ENCODE measurements at regions not wholly inside any gene's neighbourhood (a gene's known extent, or its start where the extent isn't known, plus 50 kb on each side); places are given as distances from the start of the nearest gene placed in this dataset.
"Not testable (repeated sequence)": the region's sequence is repeated elsewhere in the genome, so short reads cannot be mapped to it uniquely, and the experiment has no call there.

DNA sequence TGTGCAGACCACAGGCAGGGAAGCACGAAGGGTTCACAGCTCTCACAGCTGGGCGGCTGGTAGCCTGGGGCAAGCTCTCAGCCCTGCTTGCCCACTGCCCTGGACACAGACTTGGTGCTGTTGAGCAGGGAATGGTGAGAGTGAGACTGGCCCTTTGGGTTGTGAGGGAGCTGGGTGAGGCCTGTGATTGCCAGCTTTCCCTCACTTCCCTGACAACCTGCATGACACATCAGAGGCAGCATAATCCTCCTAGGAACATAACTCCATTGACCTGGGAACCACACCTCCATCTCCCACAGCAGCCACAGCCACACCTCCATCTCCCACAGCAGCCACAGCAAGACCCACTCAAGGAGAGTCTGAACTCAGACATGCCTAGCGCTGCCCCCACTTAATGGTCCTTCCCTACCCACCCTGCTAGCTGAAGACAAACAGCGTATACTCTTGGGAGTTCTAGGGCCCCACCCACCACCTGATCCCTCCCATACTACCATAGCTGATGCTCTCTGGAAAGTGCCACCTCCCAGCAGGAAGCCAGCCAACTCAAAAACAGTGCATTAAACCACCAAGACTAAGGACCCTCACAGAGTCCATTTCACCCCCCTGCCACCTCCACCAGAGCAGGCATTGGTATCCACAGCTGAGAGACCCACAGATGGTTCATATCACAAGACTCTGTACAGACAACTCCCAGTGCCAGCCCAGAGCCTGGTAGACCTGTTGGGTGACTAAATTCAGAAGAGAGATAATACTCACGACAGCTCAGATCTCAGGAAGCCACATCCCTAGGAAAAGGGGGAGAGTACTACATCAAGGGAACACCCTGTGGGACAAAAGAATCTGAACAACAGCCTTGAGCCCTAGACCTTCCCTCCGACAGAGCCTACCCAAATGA, 60.2 kb upstream of the PRSS3 start:
- DNase-seq (ENCODE audit: low read depth in 2 of 3, low spot score in 1 of 3), result not testable (repeated sequence)

- no peak for DNase-seq (ENCODE audit: low read depth in 2 of 3, low spot score in 1 of 3)
These were observed 57.4 kb upstream of the PRSS3 start for GRCh38 chr9:33737811-33738606.

- DNase-seq (ENCODE audit: low read depth in 2 of 3, low spot score in 1 of 3), result no peak
These were observed 56.0 kb upstream of the PRSS3 start for GRCh38 chr9:33739398-33739797.

- no peak for DNase-seq (ENCODE audit: low read depth in 2 of 3, low spot score in 1 of 3)
These were observed 55.3 kb upstream of the PRSS3 start for GRCh38 chr9:33740075-33740474.

DNA sequence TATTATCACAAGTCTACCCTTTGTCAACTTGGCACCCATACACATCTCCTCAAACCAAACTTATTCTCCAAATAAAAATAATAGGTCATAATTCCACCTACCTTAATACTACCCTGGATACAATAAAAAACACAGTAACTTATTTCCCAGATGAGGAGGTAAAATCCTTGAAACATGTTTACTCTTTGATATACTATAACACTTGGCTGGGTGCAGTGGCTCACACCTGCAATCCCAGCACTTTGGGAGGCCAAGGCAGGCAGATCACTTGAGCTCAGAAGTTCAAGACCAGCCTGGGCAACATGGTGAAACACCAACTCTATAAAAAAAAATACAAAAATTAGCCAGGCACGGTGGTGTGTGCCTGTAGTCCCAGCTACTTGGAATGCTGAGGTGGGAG, 54.4 kb upstream of the PRSS3 start:
- not testable (repeated sequence) for DNase-seq (ENCODE audit: low read depth in 2 of 3, low spot score in 1 of 3)

DNA sequence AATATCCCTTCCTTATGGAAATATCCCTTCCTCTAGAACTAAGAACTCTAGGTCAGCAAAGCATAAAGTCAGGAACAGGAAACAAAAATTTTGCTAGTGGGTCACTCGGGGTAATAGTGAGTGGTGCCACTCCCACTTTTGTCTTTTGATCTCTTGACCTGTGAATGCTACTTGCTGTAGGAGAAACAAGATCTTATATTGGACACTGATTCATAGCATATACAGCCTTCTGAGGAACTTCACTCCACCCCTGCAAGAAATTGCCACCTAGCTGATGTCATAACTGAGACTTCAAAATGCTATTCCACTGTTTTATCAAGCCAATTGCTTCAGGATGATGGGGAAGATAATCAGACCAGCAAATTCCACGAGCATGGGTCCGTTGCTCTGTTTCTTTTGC, 53.3 kb upstream of the PRSS3 start:
- no peak for DNase-seq (ENCODE audit: low read depth in 2 of 3, low spot score in 1 of 3)

GRCh38 chr9:33742519-33742918, 52.8 kb upstream of the PRSS3 start:
- DNase-seq (ENCODE audit: low read depth in 2 of 3, low spot score in 1 of 3), result no peak

Measured in stimulated activated CD4-positive, alpha-beta T cell treated with anti-CD3 and anti-CD28 coated beads, Interleukin-12 subunit alpha, Interleukin-12 subunit beta, amount 100 ng/mL, for 48 hours (primary cell).